Retinal pigment epithelial cell (primary cell): ENCODE measurements at regions not wholly inside any gene's neighbourhood (a gene's known extent, or its start where the extent isn't known, plus 50 kb on each side); places are given as distances from the start of the nearest gene placed in this dataset.
"Not testable (repeated sequence)": the region's sequence is repeated elsewhere in the genome, so short reads cannot be mapped to it uniquely, and the experiment has no call there.

Source experiments
- DNase-seq: peaks from one replicate; pipeline ENCODE4 v3.0.0-alpha.2; 2010; ENCODE audit warnings: low read depth
- H3K4me3 ChIP-seq: 2 replicates; pipeline ENCODE4 v1.5.1; 2011; ENCODE audit warnings: mild to moderate bottlenecking, low read length, control low read depth, moderate library complexity
- TF ChIP-seq, protein P1 (sequence below): conservative IDR thresholded peaks from 2 replicates; pipeline ENCODE4 v1.5.1; 2011; ENCODE audit warnings: low read depth, low read length, control low read depth, inconsistent platforms

DNA sequence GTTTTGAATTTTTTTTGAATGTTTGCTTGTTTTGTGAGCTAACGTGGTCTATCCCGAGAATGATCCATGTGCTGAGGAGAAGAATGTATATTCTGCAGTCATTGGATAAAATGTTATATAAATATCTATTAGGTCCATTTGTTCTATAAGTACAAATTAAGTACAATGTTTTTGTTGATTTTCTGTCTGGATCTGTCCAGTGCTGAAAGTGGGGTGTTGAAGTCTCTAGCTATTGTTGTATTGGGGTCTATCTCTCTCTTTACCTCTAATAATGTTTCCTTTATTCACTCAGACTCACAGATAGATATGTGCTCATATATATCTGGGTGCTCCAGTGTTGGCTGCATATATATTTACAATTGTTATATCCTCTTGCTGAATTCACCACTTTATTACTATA, 144.8 kb upstream of the SETMAR start:
- H3K4me3 ChIP-seq: no peak overlapping the region
- DNase-seq: no peak
- TF ChIP-seq, protein P1, sequence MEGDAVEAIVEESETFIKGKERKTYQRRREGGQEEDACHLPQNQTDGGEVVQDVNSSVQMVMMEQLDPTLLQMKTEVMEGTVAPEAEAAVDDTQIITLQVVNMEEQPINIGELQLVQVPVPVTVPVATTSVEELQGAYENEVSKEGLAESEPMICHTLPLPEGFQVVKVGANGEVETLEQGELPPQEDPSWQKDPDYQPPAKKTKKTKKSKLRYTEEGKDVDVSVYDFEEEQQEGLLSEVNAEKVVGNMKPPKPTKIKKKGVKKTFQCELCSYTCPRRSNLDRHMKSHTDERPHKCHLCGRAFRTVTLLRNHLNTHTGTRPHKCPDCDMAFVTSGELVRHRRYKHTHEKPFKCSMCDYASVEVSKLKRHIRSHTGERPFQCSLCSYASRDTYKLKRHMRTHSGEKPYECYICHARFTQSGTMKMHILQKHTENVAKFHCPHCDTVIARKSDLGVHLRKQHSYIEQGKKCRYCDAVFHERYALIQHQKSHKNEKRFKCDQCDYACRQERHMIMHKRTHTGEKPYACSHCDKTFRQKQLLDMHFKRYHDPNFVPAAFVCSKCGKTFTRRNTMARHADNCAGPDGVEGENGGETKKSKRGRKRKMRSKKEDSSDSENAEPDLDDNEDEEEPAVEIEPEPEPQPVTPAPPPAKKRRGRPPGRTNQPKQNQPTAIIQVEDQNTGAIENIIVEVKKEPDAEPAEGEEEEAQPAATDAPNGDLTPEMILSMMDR: no peak

DNA sequence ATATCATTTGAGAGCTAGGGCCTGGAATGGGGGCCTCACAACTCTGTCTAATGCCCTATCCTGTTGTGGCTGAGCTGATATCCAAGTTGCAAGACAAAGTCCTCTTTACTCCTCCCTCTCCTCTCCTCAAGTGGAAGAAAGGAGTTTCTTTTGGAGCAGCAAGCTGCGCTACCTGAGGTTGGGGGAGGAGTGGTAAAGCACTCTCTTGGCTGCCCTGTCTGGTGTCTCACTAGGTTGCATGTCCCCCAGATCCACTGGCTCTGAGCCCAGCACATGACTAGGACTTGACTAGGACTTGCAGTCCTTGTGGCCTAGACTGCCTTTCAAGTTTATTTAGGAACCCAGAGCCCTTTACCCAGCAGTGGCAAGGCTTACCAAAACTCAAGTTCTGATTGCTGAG, 141.1 kb upstream of the SETMAR start:
- TF ChIP-seq, protein P1: no peak
- no peak for DNase-seq
- H3K4me3 ChIP-seq: no peak overlapping the region

DNA sequence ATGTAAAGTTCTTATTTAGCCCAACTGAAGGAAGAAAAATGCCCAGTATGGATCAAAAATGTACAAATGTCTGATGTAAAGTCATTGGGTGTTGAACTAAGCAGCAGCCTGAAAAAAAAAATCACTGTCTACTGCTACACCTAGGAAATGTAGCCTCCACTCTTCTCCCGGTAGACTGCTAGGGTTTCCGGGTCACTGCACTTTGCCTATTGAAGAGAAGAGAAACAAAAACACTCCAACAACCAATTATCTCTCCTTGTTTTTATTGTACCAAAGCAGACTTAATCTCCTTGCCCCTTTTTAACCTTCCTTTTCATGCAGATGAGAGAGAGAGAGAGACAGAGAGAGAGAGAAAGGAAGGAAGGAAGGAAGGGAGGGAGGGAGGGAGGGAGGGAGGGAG, 140.2 kb upstream of the SETMAR start:
- TF ChIP-seq, protein P1: no peak
- DNase-seq: no peak
- no peak overlapping the region for H3K4me3 ChIP-seq

DNA sequence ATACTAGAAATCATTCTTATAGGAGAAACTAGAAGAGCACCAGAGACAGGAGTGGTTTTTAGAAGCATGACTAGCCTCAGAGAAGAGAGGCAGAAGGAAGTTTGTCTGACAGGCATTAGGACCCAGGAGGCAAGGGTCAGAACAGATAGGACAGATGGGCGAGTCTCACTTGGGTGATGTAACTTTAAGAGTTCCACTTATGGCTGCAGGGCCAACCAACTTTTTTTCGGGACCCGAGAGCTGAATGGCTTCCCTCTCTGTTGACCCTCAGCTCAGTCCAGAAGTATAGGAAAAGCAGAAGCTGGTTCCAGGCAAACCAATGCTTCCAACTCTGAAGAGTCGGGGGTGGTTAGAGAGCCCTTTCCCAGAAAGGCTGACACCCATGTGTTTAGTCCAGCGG, 136.6 kb upstream of the SETMAR start:
- H3K4me3 ChIP-seq: no peak overlapping the region
- DNase-seq: no peak
- TF ChIP-seq, protein P1: no peak

DNA sequence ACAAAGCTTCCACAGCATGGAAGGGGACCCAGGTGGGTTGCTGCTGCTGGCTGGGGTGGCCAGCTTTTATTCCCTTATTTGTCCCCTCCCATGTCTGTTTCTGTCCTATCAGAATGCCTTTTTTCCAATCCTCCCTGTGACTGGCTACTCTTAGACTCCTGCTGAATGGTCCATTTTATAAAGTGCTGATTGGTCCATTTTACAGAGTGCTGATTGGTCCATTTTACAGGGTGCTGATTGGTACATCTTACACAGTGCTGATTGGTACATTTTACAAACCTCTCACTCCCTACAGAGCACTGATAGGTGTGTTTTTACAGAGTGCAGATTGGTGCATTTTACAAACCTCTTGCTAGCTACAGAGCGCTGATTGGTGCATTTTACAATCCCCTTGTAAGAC, 135.9 kb upstream of the SETMAR start:
- DNase-seq, H3K4me3 ChIP-seq: not testable (repeated sequence)

DNA sequence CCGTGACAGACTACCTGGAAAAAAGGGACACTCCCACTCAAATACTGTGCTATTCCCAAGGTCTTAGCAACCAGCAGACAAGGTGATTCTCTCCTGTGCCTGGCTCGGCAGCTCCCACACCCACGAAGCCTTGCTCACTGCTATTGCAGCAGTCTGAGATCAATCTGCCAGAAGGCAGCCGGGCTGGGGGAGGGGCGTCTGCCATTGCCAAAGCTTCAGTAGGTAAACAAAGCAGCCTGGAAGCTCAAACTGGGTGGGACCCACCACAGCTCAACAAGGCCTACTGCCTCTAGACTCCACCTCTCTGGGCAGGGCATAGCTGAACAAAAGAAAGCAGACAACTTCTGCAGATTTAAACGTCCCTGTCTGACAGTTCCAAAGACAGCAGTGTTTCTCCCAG, 128.4 kb upstream of the SETMAR start:
- no peak overlapping the region for H3K4me3 ChIP-seq
- TF ChIP-seq, protein P1: no peak
- DNase-seq: no peak

DNA sequence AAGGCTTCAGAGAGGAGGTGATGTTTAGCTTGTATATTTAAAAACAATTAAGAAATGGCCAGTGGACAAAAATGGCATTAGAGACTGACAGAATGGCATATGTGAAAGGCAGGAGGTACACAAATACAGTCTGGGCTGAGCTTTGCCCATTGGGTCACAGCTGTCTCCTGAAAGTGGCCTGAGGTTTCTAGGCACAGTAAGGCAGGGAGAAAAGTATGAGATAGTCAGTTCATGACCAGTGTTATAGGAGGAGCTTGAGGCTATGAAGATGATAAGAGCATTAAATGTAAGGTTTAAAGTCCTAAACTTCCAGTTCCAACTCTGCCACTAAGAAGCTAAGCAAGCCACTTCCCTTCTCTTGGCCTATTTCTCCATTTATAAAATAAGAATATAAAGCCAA, 111.2 kb upstream of the SETMAR start:
- no peak overlapping the region for H3K4me3 ChIP-seq
- DNase-seq: no peak
- TF ChIP-seq, protein P1: no peak

DNA sequence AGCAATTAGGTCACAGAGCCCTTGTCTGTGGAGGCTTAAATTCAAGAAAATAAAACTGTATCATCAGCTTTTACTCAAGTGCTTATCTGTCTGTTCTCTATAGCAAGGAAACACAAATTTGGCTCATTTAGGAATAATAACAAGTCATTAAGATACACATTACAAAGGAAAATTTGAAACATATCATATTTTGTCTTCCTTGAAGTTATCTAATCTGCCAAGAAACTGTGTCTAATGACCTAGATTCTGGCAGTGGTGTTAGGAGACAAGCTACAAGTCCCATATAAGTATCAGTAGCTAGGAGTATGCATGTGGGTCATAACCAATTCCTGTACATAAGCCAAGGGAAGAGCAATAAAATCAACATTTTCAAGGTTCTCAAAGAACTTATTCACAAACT, 108.2 kb upstream of the SETMAR start:
- no peak for DNase-seq
- H3K4me3 ChIP-seq: no peak overlapping the region
- TF ChIP-seq, protein P1: no peak
